GM18870 (cell line): ENCODE measurements at regions not wholly inside any gene's neighbourhood (a gene's known extent, or its start where the extent isn't known, plus 50 kb on each side); places are given as distances from the start of the nearest gene placed in this dataset.

ENCODE experiments used
- ATAC-seq: cut with Tn5 transposase; IDR thresholded peaks from one replicate; pipeline ENCODE4 v1.9.1; 2021; ENCODE audit warnings: moderate library complexity; ENCODE audit not compliant: unreplicated experiment

DNA sequence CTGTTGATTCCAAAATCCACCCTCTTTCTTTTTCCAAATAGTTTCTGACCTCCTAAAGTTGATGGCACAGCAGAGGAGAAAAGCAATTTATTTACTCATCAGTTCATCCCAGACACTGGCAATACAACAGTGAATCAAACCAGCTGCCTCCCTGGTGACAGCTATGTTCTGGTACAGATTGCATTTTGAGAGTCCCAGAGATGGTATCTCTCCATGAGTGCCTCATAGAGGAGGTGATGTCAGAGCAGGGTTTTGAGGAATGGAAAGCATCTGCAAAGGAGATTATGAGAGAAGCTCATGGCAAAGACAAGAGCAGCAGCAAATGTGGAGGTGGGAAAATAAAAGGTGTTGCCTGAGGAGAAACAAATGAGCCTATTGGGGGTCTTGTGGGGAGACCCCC is 377.2 kb downstream of the MN1 start:
- ATAC-seq: no peak

DNA sequence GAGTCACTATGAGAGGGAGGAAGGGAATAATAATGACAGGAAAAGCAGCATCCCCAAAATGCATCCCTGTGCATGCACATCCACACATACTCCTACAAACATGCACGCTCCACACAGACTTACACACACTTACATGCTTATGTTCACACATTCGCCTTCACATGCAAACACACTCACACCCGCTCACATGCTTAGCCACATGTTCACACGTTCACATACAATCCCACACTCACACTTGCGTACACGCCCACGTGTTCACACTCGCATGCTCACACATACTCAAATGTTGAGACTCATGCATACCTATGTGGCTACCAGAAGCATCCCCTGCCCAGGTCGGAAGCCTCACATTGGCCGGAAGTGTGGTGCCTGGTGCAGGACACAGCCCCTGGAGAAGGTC is 372.1 kb downstream of the MN1 start:
- no peak for ATAC-seq

DNA sequence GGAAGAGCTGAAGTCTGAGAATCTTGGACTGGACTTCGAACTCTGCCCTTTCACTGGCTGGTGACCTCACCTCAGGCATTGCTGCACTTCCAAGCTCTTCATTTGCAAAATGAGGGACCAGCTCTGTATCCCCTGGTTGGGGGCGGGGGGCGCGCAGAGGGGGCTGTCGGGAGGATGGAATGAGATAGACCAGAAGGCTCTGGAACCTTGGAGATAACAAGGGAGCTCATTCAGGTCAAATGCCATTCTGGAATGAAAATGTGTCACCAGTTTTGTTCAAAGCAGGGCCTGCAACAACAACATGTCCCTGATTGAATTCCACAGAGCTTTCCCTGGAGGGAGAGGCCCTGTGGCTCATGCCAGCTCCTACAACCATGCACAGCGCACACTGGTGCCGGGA is 370.5 kb downstream of the MN1 start:
- no peak for ATAC-seq

DNA sequence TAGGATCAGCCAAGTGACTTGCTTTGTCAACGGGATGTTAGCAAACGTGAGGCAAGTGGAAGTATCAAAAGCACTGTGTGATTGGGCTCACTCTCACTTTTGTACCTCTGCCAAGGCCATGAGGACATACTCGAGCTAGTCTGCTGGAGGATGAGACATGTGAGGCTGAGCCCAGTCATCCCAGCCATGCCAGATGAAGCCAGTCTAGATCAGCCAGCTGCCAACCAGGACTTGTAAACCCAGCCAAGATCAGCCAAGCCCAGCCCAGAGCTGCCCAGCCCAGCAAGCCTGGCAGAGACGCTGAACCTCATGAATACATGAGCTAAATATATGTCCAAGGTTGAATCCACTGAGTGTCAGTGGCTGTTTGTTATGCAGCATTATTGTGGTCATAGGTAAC is 369.7 kb downstream of the MN1 start:
- no peak for ATAC-seq

DNA sequence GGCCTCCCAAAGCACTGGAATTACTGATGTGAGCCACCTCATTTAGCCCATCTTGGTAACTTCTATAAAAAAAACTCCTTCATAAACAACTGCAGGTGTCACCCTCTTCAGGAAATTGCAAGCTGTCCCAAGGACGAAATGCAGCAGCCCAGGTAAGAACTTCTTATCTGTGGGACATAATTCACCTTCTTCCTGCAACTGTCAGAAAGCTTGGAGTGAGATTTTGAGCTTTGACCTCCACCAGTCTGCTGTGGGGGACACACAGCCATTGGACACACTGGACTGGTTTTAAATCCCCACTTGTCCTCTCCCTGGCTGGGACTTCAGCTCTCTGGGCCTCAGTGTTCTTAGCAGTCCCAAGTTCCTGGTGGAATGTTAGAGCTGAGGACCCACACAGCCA is 368.5 kb downstream of the MN1 start:
- no peak for ATAC-seq

DNA sequence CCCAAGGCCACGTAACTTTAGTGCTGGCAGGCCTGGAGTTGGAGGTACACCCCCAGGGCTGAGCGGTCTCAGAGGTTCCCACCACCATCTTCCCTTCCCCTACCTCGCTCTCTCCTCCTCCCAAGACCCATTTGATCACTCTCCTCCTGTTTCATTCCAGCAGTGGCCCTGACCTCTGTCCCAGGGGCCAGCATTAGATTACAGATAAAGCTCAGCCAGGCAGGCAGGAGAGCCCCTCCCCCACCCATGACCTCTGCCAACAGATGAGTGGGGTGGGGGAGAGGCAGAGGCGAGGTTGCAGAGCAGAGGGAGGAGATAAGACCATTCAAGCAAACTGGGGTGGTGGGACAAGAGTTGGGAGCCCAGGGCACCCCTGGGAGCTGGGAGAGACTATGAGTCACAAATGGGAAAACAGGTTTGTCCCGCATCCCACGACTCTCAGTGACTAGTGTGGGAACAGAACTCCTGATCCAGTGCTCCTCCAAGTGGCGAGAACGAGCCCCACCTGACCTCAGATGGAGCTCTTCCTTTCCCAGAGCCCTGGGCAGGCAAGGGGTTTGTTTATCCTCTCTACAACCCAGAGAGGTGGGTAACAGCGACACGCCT is 367.9 kb downstream of the MN1 start:
- no peak for ATAC-seq

DNA sequence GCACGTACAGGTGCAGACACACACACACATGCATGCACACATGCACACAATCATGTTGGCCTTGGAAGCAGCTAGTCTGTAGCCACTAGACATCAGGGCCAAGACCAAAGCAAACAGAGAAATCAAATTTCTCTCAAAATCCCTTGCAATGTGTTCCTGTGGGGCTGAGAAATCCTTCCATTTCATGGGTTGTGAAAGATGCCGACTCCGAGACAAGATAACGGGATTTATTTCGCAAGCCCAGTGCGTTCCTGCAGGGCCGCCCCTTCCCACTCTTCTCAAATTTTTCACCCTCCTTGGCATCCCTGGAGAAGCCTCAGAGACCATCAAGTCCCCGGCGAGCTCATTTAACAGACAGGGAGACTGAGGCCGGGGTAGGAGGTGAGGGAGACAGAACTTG is 366.7 kb downstream of the MN1 start:
- no peak for ATAC-seq

DNA sequence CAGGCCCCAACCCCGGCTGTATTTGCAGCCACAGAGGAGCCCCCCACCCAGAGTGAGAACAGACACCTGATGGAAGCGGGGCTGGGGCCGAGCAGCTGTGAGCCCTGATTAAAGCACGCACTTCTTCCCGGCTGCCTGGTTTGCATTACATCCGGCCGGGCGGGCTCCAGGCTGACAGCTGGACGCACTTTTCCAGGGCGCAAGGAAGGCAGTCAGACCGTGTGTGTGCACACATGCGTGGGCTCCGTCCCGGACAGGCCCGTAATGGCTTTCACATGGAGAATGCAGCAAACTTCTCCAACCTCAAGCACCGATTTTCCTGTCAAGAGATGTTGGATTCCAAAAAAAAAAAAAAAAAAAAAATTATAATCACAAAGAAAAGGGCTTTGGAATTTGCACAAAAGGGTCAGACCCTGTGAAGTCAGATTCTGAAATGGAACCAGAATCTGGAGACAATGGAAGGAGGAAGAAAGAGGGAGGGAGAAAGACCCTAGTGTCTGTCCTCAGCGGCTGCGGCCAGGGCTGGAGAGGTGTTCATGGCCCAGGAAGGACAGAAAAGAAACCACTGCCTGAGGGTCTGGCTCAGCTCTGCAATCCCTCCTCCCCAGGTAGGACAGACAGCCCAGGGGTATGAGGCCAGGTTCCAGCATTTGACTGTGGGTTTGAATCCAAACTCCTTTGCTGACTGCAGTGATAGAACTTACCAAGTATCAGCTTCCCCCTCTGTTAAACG is 365.5 kb downstream of the MN1 start:
- ATAC-seq: no peak

DNA sequence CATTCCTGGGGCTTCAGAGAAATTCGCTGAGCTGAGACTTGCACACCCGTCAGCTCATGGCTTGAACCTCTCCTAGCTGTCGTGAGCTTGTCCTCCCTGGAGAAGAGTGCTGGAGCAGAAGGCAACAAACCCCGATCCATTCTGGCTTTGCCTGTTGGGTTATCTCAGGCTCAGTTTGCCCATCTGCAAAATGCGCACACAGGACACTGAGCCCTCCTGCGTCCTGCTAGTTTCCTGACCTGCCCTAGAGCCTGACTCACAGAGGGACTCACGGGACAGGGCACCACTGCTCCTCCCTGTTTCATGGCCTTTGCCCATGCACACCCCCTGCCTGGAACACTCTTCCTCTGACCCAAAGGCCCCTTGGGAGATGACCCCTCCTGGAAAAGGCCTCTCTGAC is 365.0 kb downstream of the MN1 start:
- ATAC-seq: no peak

DNA sequence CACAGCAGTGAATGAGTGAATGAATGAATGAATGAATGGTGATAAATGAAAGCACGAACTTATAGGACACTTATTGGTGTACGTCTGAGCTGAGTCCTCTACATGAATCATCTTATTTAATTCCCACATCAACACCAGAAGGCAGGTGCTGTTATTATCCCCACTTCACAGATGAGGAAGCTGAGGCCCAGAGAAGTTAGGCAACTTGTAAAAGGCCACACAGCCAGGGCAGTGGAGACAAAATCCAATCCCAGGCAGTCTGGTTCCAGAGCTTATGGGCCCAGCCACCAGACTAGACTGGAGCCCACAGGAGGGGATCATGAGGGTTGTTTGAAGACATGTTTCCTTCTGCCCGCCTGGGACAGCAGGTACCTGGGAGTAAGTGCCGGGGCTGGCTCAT is 364.0 kb downstream of the MN1 start:
- ATAC-seq: no peak

DNA sequence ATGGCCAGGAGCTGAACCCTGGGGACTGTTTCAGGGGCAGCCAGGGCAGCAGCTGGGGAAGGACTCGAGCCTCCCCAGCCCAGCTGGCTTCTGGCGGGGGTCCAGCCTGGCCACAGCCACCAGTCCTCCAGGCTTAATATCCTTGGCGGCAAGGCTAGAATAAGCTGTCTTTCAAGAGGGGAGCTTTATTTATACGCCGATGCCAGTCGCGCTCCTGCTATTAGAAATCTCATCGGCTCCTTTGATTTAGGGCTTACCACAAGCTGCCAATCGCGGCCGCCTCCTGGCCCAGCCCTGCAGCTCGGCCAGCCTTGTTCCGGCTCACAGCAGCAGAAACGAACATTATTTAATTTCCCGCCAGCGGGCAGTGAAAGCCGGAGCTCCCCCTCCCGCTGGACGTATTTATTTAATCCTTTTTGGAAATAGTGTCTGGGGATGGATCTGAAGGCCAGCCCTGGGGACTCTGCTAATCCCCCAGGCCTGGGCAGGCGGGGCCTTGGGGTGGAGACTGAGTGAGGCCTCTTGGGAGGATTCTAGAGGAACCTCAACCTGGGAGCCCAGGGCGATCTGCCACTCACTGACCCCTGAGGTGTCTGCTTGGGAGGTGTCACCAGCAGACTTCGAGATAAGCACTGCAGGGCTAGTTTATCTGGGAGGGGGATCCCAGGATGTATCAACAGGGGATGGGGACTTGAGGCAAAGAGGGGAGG is 363.1 kb downstream of the MN1 start:
- no peak for ATAC-seq

DNA sequence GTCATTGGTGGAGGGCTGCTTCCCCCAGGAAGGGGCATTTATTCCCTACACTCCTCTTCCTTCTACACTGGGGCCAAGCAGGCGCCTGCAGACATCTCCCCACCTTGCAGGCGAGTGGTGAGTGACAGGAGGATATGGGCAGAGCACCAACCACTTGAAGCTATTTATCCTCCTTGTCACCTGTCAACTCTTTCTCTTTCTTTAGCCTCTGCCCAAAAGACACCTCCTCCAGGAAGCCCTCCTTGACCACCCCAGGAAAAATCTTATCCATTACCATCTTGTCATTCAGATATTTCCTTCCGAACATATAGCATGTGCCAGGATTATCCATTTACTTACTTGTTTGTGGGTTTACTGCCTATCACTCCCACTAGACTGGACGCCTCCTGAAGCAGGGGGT is 362.4 kb downstream of the MN1 start:
- no peak for ATAC-seq

DNA sequence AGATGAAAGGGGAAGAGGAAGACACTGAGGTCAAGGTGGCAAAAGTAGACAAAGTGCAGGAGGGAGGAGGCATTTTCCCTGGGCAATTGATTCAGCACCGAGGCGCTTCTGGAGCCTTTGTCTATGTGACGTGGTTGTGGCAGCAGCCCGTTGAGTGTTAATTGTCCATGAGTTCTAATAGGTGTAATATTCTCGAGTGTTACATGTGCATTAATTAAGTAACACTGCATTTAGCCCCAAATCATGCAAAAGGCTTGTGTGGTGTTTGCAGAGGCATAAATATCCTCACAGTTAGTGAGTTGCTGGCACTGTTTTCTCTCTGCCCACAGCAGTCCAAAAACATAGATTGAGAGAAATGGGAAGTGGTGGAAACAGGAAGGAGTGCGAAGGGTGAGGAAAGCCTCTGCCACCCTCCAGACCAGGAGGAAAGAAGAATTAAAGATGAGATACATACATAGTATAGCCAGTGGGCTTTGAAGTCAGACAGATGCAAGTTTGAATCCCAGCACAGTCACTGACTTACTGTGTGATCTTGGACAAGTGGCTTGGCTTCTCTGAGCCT is 361.2 kb downstream of the MN1 start:
- no peak for ATAC-seq

DNA sequence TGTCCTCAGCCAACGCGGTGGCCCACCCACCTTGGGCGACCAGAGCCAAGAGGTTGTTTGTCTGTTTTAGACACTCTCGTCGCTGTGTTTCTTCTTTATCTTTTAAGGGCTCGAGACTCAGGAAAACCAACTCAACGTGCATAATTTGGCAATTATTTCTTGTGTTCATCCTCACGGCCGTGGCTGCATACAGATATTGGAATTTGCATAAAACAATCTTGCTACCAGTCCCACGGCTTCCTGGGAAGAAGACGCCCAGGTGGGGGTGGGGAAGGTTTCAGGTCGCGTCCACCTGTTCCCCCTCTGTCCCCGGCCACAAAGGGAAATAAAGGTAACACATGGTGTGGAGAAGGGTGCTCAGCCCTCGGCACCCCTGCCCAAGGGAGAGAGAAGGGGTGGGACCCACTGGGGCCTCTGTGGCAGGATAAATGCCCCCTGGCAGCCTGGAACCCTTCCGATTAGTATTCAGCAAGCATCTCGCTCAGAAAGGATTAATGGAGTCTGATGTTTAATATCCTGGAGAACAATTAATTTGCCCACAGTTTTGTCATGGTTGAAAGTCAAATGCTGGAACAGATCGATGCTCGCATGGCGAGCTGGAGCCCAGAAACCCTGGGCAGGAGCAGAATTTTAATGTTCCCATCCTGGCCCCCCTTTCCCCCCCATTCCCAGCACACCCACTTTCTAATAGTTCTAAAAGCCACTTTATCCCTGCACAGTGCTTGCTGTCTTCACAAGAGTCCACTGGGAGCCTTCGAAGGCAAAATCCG is 359.7 kb downstream of the MN1 start:
- ATAC-seq: no peak

DNA sequence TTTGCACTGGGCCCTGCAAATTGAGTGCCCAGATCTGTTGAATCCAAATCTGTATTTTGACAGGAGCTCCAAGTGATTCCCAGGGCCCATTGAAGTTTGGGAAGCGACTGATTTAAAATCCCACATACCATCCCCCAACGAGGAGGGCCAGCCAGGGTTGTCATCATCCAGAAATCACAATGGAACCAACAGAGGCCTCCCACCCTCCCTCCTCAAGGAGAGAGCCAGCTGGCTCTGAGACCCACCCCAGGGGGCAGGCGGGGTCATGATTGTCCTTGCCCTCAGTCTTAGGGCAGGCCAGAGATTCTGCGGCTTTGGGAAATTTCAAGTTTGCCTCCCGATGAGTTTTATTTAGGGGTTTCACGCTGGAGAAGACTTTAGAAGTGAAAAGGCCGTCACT is 358.2 kb downstream of the MN1 start:
- ATAC-seq: no peak

DNA sequence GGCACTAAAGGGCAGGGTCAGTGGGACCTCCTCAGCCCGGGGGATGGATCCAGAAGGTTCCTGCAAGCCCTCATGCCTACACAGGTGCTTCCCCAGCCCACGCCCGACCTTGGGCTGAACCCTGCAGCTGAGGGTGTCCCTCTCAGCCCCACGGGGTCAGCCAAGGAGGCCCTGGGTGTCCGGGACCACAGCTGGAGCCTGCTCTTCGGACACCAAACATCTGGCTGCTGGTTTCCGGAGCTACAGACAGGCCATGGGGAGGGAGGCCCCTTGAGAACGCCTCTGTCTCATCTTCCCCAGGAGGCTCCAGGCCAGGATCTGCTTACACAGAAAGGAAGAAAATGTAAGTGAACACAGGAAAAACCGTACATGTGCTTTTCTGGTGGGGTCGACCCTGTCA is 355.7 kb downstream of the MN1 start:
- no peak for ATAC-seq

DNA sequence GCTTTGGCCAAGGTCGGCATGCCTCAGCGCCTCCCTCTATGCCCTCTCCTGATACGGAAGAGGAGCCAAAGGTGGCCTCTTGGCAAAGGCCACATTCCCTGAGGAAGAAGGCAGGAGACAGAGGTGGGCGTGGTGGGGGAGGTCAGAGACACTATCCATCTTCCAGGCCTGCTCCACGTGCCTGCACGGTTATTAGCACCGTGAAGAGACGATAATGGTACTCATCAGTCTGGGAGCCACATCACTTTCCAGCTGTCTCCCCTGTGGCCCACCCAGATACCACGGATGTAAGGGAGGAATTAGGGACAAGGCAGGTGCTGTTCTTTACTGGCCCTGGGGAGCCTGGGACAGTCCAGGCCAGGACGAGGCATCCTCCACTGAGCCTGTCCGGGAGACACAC is 354.3 kb downstream of the MN1 start:
- ATAC-seq: no peak

DNA sequence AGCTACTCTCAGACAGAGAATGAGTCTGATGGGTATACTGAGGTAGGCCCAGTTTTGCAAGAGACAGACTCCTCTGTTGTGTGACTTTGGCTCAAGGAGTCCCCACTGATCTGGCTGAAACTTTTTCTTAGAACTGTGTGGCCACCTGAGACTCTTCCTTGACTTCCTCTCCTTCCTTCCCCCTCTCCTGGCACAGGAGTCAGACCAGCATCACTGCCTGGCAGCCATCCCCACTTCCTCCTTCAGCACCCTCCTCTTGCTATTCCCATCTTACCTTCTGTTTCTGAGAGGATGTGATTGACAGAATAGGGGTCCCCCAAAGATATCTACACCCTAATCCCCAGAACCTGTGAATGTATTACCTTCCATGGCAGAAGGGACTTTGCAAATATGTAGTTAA is 351.1 kb downstream of the MN1 start:
- ATAC-seq: no peak

DNA sequence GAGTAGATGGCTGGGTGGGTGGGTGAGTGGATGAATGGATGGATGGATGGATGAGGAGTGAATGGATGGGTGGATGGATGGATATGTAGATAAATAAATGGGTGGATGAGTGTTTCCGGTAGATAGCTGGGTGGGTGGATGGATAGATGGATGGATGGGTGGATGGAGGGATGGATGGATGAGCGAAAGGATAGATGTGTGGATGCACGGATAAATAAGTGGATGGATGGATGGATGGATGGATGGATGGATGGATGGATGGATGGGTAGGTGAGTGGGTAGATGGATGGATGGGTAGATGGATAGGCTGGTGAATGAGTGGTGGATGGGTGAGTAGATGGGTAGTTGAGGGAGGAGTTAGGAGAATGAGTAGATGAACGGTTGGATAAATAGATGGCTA is 349.3 kb downstream of the MN1 start:
- ATAC-seq: no peak

DNA sequence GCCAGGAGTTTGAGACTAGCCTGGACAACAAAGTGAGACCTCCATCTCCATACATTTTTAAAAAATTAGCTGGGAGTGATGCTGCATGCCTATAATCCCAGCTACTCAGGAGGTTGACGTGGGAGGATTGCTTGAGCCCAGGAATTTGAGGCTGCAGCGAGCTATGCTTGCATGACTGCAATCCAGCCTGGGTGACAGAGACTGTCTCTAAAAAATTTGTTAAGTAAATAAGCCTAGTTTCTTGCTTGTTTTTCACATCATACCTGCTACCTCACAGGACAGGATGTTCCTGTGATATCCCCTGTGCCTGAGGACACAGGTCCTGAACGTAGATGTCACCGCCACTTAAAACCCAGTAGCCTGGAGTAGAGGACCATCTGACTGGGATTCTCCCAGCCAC is 348.6 kb downstream of the MN1 start:
- no peak for ATAC-seq

DNA sequence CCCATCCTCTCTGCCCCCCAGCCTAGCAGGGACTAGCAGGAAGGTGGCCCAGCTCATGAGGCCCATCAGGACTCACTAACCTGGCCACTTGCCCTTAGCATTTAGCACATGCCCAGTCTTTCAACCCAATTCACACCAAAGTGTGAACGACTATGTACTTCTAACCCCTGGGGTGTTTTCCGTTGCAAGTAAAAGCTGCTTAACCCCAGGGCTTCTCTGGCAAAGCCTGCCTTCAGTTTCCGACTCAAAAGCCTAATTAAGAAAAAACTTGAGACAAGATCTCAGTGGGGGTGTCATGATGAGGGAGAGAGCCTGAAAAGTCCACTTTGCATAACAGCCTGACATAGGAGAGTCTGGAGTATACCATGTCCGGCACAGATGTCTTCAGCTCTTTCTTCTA is 347.8 kb downstream of the MN1 start:
- no peak for ATAC-seq
